GM21390 (cell line): ENCODE measurements at regions not wholly inside any gene's neighbourhood (a gene's known extent, or its start where the extent isn't known, plus 50 kb on each side); places are given as distances from the start of the nearest gene placed in this dataset.
"Not testable (repeated sequence)": the region's sequence is repeated elsewhere in the genome, so short reads cannot be mapped to it uniquely, and the experiment has no call there.

Experiments used
- ATAC-seq: cut with Tn5 transposase; IDR thresholded peaks from one replicate; pipeline ENCODE4 v1.9.1; 2021; ENCODE audit not compliant: unreplicated experiment

DNA sequence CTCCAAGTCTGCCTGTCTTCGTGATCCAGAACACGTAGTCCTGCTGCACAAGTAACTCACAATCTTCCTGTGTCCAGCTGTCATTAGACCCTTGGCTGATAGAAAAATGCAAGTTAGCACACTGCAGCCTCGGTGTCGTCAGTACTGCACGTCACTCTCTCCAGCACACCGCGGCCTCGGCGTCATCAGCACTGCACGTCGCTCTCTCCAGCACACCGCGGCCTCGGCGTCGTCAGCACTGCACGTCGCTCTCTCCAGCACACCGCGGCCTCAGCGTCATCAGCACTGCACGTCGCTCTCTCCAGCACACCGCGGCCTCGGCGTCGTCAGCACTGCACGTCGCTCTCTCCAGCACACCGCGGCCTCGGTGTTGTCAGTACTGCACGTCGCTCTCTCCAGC is 160.0 kb downstream of the FOXL1 start:
- not testable (repeated sequence) for ATAC-seq

DNA sequence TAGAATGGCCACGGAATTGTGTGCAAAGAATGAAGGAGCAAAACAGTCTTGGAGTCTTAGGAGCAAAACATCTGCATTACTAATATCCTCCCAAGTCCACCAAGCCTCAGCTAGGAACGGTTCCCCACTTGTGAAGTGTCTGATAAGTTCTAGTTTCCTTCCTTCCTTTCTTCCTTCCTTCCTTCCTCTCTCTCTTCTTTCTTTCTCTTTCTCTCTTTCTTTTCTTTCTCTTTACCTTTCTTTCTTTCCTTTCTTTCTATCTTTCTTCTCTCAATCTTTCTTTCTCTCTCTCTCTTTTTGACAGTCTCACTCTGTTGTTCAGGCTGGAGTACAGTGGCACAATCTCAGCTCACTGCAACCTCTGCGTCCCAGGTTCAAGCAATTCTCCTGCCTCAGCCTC is 160.8 kb downstream of the FOXL1 start:
- no peak for ATAC-seq

DNA sequence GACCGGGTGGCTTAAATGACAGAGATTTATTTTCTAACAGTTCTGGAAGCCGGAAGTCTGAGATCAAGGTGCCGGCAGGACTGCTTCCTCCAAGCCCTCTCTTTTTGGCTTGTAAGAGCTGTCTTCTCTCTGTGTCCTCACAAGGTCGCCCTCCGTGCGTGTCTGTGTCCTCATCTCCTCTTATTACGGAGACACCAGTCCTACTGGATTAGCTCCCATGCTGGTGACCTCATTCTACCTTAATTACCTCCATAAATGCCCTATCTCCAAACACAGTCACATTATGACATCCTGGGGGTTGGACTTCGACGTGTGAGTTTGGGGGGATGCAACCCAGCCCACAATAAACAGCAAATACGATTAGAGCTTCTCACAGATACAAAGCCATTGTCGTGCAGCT is 161.5 kb downstream of the FOXL1 start:
- no peak for ATAC-seq

DNA sequence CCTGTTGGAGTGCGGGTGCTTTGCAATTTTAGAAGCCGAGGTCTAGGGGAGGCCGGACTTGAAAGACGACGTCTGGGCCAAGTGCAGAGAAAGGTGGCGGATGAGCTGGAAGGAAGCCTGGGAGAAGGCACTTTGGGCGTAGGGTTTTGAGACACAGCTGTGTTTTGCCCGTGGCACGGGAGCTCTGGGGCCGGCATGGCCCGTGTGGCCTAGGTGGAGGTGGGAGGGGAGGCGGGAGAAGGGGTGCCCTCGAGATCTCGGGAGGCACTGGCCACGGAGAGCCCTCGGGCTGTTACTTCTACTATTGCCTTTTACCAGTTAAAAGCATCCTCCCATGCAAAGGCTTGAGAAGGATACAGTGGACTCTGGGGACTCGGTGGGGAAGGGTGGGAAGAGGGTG is 161.9 kb downstream of the FOXL1 start:
- ATAC-seq, result no peak

DNA sequence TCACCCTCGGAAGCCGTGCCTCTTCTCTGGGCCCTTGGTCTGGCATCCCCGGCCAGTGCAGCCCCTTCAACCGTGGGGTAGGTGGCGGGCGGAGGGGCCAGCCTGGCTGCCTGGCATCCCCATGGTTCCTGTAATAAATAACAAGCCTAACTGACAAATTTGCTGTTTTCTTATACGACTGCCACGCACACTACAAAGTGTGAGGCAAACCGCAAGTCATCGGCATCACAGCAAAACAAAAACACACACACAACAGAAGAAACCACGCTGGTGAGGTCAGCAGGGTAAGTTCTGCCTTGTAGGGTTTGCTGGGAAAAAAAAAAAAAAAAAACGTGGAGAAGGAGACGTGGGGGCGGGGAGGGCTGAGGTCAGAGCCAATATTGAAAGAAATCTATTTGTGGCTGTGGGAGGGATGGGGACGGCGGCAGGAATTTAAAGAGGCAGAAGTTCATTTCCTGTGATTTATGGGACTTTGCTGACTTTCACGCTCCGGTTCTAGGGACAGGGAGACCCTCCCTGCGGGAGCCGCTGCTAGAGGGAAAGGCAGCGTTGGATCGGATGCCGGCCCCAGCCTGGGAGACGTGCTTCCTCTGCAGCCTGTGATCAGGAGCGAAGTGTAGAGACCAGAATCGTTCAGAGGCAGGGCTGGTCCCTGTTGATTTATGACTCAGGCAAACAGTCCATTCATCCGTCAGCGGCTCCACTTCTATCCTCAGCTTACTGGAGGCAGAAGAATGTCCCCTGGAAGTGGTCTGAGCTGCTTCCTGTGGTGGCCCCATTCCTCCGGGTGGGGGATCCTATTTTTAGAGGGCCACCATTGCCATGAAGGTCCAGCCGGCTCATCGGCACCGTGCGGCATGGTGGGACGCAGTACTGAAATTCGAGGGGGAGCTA is 162.8 kb downstream of the FOXL1 start:
- no peak for ATAC-seq

DNA sequence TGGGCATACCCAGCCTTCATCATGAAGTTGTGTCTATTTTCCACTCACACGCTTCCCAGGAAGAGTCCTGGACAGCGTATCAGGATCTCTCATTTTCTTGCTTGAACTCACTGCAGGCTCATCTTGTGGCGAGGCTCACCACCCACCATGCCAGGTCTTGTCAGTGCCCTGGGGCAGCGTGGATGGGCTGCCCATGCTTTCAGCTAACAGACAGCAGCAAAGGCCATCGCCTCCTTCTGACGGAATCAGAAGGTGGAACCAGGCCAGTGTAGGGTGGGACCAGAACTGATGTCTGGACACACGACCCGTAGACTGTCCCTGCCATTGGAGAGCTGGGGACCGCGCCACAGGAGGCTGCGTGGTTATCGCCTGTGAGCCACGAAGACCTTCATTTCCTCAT is 169.4 kb downstream of the FOXL1 start:
- no peak for ATAC-seq

DNA sequence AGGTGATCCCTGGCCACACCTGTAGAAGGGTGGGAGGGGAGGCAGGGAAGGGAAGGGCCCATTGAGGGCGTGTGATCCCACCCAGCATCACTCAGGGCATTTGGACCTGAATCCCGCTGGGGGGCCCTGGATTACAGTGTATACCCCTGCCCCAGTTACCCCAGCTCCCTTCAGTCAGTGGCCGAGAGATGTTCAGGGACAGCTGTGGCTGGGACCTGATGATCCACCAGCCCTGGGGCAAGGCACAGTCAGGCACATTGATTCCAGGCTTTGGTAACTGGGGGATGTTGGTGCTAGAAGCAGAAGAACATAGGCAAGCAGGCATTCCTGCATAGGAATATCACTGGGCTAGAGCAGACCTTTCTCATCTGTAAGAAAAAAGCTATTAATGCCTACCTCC is 170.3 kb downstream of the FOXL1 start:
- no peak for ATAC-seq

DNA sequence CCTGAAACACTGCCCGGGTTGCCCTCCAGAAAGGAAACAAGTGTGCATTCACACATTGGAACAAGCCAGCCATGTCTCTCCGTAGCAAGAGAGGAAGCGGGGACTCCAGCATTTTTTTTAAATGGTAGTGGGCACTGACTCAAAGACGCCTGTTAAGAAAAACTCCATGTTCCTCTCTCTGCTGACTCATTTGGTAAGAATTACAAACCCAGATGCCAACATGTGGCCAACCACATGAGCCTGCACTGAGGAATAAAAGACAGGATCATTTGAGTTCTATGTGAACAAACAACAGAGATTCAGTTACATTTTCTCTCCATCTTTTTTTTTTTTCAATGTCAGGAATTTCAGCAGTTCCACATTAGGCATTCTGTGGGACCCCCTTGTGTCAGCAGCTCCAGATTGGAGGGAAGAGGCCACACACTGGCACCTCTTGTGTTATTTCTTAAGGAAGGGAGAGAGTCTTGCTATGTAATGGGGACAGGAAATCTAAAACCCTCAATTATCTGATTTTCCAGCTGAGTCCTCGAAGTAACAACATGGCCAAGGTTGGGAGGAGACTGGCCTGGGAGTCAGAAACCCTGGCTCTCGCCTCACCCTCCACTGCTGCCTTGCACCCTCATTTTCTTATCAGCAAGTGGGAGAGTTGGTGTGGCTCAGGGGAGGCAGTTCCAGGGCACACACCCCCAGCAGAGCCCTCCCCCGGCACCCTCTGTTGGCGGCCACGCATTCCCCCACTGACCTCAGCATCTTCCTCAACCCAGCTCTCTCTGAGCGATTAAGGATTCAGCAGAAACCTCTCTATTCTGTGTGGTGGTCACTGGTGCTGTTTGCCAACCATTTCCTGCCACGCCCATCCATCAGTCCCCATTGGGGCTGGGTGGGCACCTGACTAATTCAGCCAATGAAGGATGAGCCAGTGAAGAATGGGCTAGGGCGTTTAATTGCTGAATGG is 173.0 kb downstream of the FOXL1 start:
- ATAC-seq, result no peak

DNA sequence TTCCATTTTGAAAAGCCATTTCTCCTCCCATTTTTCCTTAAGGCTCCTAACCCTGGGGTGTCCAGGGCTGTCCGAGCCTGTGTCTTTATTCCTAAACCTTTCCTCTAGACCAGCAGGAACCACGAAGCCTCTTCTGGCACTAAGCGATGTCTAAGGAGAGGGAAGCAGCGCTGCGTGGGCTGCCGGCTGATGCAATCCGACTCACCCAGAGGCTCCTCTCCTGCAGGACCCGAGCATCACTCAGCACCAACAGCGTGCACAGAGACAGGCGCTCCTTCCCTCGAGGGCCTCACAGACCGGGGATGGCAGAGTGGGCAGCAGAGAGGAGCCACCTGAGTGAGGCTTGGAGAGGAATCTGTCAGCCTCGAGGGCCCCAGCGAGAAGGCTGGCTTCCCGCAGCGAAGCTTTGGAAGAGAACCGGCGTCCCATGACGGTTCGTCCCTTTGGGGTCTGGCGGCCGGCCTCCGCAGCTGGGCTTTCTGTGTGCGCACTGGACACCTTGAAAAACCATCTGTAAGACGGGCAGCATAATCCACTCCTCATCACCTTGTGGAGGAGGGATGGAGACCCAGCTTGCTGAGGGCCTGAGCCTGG is 174.3 kb downstream of the FOXL1 start:
- ATAC-seq, result no peak

DNA sequence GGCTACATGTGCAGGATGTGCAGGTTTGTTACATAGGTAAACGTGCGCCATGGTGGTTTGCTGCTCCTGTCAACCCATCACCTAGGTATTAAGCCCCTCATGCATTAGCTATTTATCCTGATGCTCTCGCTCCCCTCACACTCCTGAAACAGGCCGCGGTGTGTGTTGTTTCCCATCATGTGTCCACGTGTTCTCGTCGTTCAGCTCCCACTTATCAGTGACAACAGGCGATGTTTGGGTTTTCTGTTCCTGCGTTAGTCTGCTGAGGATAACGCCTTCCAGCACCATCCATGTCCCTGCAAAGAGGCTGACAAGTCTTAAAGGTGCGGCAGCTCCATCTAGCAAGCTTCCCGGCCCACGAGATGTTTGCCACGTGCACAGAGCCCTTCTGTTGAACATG is 175.1 kb downstream of the FOXL1 start:
- ATAC-seq, result no peak

DNA sequence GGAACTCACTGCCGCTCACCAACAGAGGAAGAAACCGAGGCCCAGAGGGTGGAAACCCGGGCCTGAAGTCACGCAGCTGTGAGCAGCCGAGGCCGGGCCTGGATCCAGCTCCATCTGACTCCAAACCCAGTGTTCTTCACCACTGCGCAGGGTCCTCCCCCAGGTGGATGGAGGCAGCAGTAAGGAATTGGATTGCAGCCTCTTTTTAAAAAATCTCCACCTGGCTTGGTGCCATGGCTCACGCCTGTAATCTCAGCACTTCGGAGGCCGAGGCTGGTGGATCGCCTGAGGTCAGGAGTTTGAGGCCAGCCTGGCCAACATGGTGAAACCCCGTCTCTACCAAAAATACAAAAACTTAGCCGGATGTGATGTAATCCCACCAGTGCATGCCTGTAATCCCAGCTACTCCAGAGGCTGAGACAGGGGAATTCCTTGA is 177.2 kb downstream of the FOXL1 start:
- ATAC-seq, result no peak

DNA sequence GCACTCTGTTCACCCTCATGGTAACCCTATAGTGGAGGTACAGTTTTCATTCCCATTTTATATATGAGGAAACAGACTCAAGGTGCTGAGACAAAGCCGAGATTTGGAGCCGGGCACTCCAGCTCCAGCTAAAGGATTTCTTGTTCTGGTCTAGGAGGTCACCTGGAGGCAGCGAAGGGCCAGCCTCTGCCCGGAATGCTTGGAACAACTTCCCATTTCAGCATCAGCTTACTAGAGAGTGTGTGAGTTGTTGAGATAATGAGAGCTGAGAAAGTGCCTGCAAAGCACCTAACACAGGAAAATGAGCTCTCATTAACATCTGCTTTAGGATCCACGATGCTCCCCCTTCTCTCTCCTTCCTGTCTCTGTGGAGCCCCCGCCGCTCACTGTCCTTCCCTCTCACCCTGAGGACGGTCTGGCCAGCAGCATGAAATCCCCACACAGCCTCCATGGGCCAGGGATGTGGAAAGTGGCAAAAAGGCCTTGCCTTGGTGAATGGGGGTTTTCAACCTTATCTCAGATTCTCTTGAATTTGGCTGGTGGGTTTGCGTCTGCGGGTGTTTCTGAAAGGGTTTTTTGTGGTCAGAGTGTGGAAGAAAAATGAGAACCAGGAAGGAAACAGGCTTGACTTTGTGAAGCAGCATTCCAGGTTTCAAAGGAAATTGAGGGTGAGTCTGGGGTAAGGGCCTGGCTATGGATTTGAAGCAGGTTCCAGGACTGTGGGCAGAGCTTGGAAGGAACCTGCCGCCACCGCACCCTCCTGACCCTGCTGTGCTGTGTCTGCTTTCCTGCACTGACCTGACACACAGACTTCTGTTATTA is 178.7 kb downstream of the FOXL1 start:
- ATAC-seq, result no peak

DNA sequence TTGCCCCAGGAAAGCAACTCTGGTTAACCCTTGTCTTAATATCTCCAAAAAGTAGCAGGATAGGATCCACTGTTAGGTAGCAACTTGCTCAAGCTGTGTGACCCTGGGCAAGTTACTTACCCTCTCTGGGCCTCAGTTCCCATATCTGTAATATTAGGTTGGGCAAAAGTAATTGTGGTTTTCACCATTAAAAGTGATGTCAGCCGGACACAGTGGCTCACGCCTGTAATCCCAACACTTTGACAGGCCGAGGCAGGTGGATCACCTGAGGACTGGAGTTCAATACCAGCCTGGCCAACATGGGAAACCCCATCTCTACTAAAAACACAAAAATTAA is 179.3 kb downstream of the FOXL1 start:
- no peak for ATAC-seq

DNA sequence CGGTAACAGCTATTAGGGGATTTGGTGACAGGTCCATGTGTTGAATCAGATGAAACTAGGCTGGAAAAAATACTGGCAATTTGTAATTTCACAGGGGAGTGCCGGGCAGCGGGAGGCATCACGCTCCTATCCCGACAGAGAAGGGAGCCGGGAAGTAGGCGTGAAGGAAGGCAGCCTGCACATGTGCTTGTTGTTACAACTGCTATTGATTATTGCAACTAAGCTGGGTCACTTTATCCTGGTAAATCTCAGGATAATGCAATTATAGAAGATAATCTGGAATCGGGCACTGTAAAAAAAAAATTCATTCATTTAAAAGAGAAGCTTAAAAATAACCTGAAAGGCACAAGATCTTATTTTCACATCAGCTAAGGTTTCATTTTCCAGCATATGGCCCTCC is 180.6 kb downstream of the FOXL1 start:
- ATAC-seq, result no peak

DNA sequence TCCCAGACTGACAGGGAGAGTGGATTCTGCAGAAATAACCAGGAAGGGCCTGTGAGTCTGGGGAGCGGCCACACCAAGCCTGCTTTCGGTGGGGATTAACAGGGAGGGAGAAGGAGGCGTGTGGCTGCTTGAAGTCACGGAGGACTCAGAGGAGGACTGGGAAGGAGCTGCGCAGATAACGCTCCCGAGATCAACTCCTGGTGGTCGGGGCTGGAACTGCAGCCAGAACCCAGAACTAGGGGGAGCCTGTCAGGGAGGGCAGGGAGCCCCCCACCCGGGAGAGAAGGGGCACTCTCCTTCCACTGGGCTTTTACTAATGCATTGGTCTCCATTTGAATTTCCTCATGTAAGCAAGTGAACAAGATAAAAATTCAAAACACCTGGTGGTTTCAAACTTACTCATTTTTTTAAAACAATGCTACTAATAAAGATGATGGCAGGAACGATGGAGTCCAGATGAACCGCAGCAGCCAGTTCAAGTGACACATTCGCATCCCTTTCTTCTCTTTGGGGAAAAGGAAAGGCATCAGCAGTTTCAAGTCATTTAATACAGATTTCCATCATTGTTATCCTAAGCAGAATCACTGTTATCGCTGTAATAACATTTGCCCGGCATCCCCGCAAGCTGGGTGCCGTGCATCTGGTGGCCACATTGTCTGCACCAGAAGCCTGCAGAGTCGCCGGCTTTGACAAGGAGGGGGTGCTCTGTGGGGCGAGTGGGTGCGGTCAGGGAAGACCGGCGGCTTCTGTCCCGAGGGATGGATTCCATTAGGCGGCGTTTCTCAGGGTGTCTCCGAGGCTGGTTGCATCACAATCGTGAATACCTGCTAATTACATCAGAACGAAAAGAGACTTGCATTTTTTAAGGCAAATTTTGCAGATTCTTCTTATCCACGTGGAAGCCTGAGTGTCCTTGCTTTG is 183.0 kb downstream of the FOXL1 start:
- ATAC-seq, result no peak

DNA sequence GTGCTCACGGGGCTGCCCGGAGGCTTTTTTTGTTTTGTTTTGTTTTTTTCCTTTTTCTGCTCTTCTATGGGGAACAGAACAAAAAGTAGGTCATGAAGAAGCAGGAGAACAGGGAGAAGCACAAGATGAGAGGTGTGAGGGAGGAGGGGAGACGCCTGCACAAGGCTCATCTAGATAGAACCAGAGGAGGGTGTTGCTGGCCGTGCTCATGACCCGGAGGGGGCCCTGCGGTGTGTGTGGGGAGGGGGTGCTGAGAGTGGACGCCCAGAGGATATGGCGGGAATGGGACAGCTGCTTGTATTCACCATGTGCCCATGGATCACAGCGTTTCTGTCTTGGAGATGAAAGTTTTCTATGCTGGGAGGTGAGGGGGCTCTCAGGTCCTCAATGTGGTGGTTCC is 183.7 kb downstream of the FOXL1 start:
- no peak for ATAC-seq

DNA sequence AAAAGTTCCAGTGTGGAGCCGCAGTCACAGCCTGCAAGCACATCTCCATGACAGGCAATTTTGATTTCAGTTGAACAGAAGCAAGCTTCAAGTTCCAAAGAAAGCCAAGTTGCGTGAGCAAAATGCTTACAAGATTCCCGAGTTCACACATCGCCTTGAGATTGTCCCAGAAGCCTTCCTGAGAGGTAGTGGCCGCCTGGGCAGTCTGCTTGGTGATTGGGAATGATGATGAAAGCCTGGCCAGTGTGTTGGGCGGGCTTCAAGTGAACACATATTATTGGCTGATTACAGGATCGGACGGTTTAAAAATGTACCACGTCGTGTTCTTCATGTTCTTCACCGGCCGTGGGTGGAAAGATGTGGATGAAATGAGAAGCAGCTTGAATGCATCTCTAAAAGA is 185.5 kb downstream of the FOXL1 start:
- ATAC-seq, result no peak

DNA sequence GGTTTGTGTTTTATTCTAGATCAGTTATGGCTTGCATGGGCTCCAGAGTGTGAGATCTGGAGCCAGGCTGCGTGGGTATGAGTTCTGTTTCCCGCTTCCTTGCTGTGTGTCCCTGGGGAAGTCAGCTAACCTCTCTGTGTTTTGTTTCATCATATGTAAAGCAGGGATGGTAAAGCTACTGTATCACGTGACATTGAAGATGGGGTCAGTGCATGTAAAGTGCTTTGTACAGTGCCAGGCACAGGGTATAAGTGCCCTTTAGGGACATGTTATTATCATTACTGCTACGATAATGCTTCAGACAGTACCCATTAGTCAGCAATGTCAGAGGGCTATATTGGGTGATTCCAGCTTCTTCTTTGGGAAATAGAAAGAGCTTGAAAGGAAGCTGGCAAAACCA is 186.2 kb downstream of the FOXL1 start:
- no peak for ATAC-seq

DNA sequence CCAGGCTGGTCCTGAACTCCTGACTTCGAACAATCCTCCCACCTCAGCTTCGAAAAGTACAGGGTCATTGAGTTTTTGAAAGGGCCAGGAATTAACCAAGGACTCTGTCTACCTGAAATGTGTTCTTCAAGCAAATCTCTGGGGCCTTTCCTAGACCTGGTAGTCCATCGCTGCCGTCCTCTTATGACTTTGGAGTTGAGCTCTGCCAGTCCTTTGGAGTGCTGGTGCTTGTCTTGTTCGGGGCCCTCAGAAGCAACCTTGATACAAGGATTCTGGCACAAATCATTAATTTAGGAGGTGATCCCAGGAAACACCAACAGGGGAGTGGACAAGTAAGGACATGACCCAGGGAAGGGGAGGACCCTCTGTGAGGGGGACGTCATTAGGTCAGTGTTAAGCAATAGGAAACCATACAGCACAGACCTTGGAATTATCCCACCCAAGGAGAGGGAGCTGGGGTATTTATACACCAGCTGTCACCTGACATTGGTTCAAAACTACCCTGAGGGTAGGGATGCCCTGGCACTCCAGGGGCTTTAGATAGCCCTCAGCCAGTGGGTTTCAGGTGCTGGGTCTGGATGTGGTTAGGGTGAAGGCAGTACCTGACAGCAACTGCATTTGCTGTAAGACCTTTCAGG is 187.2 kb downstream of the FOXL1 start:
- ATAC-seq, result no peak
